ENCODE measurements at regions not wholly inside any gene's neighbourhood (a gene's known extent, or its start where the extent isn't known, plus 50 kb on each side); places are given as distances from the start of the nearest gene placed in this dataset.

DNA sequence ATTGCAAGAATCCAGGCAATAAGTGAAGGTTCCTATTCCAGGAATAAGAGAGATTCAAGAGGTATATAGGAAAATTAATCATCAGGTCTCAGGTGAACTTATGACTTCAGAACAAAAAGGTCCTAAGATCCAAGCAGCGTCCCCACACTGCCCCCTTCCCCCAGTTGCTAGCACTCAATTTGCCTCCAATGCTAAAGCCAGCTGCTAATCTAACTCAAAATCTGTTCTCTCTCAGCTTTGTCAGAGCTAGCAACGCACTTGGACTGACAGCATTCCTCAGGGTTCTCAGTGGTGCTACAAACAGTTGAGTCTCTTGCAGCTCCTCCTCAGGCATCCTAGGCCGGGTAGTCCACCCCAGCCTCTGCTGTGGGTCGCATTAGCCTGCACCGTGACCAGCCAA, 148.3 kb downstream of the RFX6 start:
- TF ChIP-seq CTCF (IDR thresholded peaks at IDR 0.05; ENCODE audit: low read depth, low read length) (no peak), EZH2phosphoT487 (IDR thresholded peaks at IDR 0.05; ENCODE audit: low read depth) (no peak)
